HG03520 (cell line): ENCODE measurements at regions not wholly inside any gene's neighbourhood (a gene's known extent, or its start where the extent isn't known, plus 50 kb on each side); places are given as distances from the start of the nearest gene placed in this dataset.
"Not testable (repeated sequence)": the region's sequence is repeated elsewhere in the genome, so short reads cannot be mapped to it uniquely, and the experiment has no call there.

ENCODE experiments used
- ATAC-seq: cut with Tn5 transposase; IDR thresholded peaks from one replicate; pipeline ENCODE4 v1.9.1; 2021; ENCODE audit warnings: mild to moderate bottlenecking, moderate library complexity; ENCODE audit not compliant: unreplicated experiment

- no peak for ATAC-seq
These were observed 1616.1 kb upstream of the ADGRL3 start for GRCh38 chr4:59583845-59584568.

- ATAC-seq: no peak
These were observed 1602.4 kb upstream of the ADGRL3 start for GRCh38 chr4:59597536-59598329.

- ATAC-seq: no peak
These were observed 1601.9 kb upstream of the ADGRL3 start for GRCh38 chr4:59598330-59598618.

- ATAC-seq: no peak
These were observed 1591.7 kb upstream of the ADGRL3 start for GRCh38 chr4:59608466-59608865.

- ATAC-seq: no peak
These were observed 1587.9 kb upstream of the ADGRL3 start for GRCh38 chr4:59612235-59612634.

- ATAC-seq: no peak
These were observed 1584.8 kb upstream of the ADGRL3 start for GRCh38 chr4:59615316-59615715.

- ATAC-seq: no peak
These were observed 1570.8 kb upstream of the ADGRL3 start for GRCh38 chr4:59629348-59629747.

- ATAC-seq: no peak
These were observed 1569.9 kb upstream of the ADGRL3 start for GRCh38 chr4:59630235-59630634.

GRCh38 chr4:59630922-59631321 lies 1569.2 kb upstream of the ADGRL3 start:
- ATAC-seq: no peak

- no peak for ATAC-seq
These were observed 1562.5 kb upstream of the ADGRL3 start for GRCh38 chr4:59637596-59637995.

GRCh38 chr4:59643682-59644081 lies 1556.4 kb upstream of the ADGRL3 start:
- ATAC-seq: no peak

GRCh38 chr4:59644765-59645164 lies 1555.4 kb upstream of the ADGRL3 start:
- ATAC-seq: no peak

- ATAC-seq: no peak
These were observed 1554.0 kb upstream of the ADGRL3 start for GRCh38 chr4:59646082-59646481.

- ATAC-seq: no peak
These were observed 1553.1 kb upstream of the ADGRL3 start for GRCh38 chr4:59647011-59647410.

GRCh38 chr4:59647500-59647899 lies 1552.6 kb upstream of the ADGRL3 start:
- no peak for ATAC-seq

- no peak for ATAC-seq
These were observed 1549.3 kb upstream of the ADGRL3 start for GRCh38 chr4:59650861-59651260.

- no peak for ATAC-seq
These were observed 1544.1 kb upstream of the ADGRL3 start for GRCh38 chr4:59655996-59656395.

- ATAC-seq: no peak
These were observed 1535.4 kb upstream of the ADGRL3 start for GRCh38 chr4:59664771-59665170.

GRCh38 chr4:59666645-59667044 lies 1533.5 kb upstream of the ADGRL3 start:
- ATAC-seq: no peak

GRCh38 chr4:59671037-59671436 lies 1529.1 kb upstream of the ADGRL3 start:
- no peak for ATAC-seq

GRCh38 chr4:59676389-59676788 lies 1523.7 kb upstream of the ADGRL3 start:
- ATAC-seq: no peak

GRCh38 chr4:59676992-59677391 lies 1523.1 kb upstream of the ADGRL3 start:
- ATAC-seq: not testable (repeated sequence)

- ATAC-seq: no peak
These were observed 1514.5 kb upstream of the ADGRL3 start for GRCh38 chr4:59685626-59686025.
